Left ventricle myocardium superior (tissue), 1 donor: ENCODE measurements at regions not wholly inside any gene's neighbourhood (a gene's known extent, or its start where the extent isn't known, plus 50 kb on each side); places are given as distances from the start of the nearest gene placed in this dataset.
"Not testable (repeated sequence)": the region's sequence is repeated elsewhere in the genome, so short reads cannot be mapped to it uniquely, and the experiment has no call there.

Source experiments
- ATAC-seq: fragments of 200-7000 bp; cut with Tn5 transposase; one replicate; pipeline ENCODE4 v1.9.1; 2020; ENCODE audit warnings: mild to moderate bottlenecking, moderate library complexity
- DNase-seq: peaks from one replicate; pipeline ENCODE4 v3.0.0-alpha.2; 2020
- intact Hi-C: fragments of 100-400 bp; cut with micrococcal nuclease; formaldehyde crosslinking; loops from one replicate; pipeline ENCODE4 v1.11.0; 2022
- donor health status: DM: no; HTN: yes; CAD: no; lungs with severe emphysema.

GRCh38 chr11:133659538-133660201 is 127.4 kb upstream of the OPCML start:
- DNase-seq (no peak), ATAC-seq (no peak)
- intact Hi-C loops, result no loop called here

DNA sequence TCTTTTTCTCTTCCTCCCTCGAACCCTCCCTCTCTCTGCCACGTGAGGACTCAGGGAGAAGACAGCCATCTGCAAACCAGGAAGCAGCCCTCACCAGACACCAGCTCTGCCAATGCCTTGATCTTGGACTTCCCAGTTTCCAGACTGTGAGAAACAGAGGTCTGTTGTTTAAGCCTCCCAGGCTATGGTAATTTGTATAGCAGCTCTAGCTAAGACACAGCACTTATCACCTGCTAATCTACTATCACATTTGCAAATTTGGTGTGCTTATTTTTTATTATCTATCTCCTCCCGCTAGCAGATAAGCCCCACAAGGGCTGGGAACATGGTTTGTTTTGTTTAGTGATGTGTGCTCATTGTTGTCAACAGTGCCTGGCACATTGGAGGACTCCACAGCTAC is 124.8 kb upstream of the OPCML start:
- no peak for ATAC-seq
- DNase-seq, result no peak
- intact Hi-C loops, result no loop called here

- DNase-seq (no peak), ATAC-seq (no peak)
- intact Hi-C loops, result no loop called here
Measured at GRCh38 chr11:133656082-133656635, 123.9 kb upstream of the OPCML start.

DNA sequence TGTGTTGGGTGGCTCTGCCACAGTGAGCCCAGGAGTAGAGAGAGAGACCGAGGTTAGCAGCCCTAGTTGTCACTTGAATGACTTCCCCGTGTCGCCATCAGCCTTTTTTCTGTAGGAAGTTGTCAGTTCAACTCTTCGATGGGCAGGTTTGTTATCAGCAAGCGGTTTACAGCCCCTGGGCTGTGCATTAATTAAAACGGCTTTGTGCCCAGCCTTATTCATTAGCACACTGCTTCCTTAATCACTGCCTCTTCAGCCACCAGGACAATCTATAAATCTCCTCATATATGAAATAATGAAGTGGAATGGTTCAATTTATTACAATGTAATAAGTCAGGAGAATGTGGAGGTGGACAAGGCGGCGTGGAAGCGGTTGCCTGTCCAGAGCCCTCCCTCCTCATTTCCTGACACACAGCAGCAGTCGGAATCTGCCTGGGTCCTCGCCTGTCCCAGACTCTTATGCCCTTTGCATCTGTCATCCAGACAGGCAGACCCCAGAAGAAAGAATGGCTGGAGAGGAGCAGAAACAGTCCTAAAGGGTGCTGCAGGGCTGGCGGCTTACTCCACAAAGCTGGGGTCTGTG is 122.4 kb upstream of the OPCML start:
- ATAC-seq (no peak), DNase-seq (no peak)
- intact Hi-C loops, result no loop called here

DNA sequence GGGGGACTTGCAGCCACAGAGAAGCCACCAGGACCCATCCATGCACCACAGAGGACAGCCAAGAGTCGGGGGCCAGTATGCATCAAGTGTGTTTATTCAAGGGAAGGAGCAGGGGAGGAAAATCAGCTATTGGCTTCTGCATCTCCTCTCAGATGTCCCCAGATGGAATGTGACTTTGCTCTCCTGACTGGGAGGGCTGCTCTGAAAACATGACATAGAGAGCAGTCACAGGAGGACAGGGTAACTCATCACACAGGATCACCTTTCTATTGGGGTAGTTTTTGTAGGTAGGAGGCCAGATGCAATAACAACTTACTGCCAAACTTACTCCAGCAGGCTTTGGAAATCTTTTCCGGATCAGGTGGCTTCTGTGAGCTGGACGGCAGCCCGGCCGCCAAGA is 121.0 kb upstream of the OPCML start:
- DNase-seq (no peak), ATAC-seq (no peak)
- intact Hi-C loops, result no loop called here

DNA sequence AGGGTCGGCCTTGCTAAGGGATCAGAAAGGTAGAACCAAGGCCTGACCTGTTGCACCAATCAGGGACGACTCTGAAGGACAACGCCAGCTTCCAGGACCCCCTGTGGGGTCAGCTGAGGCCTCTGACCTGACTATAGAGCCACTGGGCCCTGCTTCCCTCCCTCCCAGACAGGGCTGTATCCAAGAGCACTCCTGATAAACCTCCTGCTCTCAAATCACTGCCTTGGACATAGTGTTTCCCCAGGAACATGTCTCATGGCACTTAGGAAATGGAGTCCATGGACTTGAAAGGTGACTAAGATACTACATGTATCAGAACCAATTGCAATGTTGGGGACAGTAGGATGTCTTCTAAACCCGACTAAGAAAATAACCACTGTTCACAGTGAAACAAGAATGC is 117.8 kb upstream of the OPCML start:
- peak; percentile 54 for ATAC-seq
- DNase-seq, result no peak
- intact Hi-C loops, result no loop called here

DNA sequence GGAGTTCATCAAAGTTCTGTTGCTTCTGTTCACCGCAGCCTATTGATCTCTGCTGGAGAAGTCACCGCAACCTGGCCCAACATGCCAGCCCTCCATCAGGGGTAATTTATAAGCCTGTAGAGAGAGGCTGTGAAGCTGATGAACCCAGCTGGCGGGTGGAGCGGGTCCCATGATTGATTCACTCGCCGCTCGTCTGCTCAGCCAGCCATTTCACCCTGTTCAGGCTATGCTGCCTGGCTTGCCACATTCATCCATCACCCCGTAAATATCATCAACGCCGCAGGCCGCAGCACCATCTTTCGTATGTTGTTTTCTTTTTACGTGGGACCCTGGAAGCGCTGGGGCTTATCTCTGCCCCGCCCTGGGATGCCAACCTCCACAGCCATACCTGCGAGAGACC is 116.7 kb upstream of the OPCML start:
- ATAC-seq, result no peak
- intact Hi-C loops, result no loop called here
- no peak for DNase-seq

GRCh38 chr11:133639408-133639807 is 107.1 kb upstream of the OPCML start:
- no peak for DNase-seq
- peak; percentile 80 for ATAC-seq
- intact Hi-C loops, result no loop called here

GRCh38 chr11:133638921-133639320 is 106.6 kb upstream of the OPCML start:
- no peak for DNase-seq
- intact Hi-C loops, result no loop called here
- ATAC-seq, result no peak

- intact Hi-C loops, result no loop called here
- no peak for ATAC-seq
- no peak for DNase-seq
Measured at GRCh38 chr11:133636711-133637355, 104.5 kb upstream of the OPCML start.

GRCh38 chr11:133635244-133635739 is 103.0 kb upstream of the OPCML start:
- DNase-seq (no peak), ATAC-seq (no peak)
- intact Hi-C loops, result no loop called here

- intact Hi-C loops, ATAC-seq, DNase-seq: not testable (repeated sequence)
Measured at GRCh38 chr11:133628371-133628770, 96.1 kb upstream of the OPCML start.

GRCh38 chr11:133621611-133622010 is 89.3 kb upstream of the OPCML start:
- no peak for ATAC-seq
- intact Hi-C loops, result no loop called here
- no peak for DNase-seq

GRCh38 chr11:133619973-133620372 is 87.7 kb upstream of the OPCML start:
- intact Hi-C loops, result no loop called here
- DNase-seq (no peak), ATAC-seq (peak; percentile 75)

GRCh38 chr11:133619397-133619796 is 87.1 kb upstream of the OPCML start:
- ATAC-seq (peak; percentile 45), DNase-seq (no peak)
- intact Hi-C loops, result no loop called here

- no peak for DNase-seq
- intact Hi-C loops, result no loop called here
- no peak for ATAC-seq
Measured at GRCh38 chr11:133618544-133618943, 86.2 kb upstream of the OPCML start.

- intact Hi-C loops, result no loop called here
- DNase-seq, result no peak
- ATAC-seq, result peak; percentile 19
Measured at GRCh38 chr11:133608496-133608895, 76.2 kb upstream of the OPCML start.

- no peak for DNase-seq
- intact Hi-C loops, result no loop called here
- no peak for ATAC-seq
Measured at GRCh38 chr11:133606124-133606523, 73.8 kb upstream of the OPCML start.

DNA sequence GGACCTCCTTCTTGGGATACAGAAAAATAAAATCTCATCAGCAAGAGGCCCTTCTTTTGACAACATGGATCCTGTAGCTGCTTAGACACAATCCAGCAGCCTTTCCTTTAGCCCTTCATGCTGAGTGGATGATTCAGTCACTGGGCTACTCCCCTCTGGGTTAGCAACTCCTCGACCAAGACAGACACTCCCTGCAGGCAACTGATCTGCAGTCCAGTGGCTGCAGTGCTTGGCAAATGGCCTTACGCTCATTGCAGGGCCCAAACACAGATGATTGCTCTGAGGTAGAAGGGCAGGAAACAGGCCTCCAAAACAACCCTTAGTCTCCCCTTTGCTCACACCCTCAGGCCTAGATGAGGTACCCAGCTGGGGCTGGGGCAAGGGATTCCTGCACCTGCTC is 73.2 kb upstream of the OPCML start:
- intact Hi-C loops, result no loop called here
- ATAC-seq, result no peak
- no peak for DNase-seq

DNA sequence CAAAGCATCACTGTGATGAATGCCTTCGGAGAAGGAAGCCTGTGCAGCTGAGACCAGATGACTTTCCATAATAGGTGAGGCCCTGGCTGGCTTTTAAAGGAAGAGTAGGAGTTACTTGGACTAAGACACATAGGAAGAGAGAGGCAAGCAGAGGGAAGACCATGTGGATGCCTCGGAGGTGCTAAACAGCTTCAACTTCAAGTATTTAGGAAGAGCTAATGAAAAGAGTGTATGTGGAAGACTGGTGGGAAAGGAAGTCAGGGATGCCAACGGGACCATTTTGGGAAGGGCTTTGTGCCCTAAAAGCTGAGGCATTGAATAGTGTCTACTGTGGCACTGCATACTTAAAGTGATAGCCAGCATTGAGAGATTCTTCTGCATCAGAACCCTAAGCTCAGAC is 69.3 kb upstream of the OPCML start:
- intact Hi-C loops, result no loop called here
- no peak for DNase-seq
- no peak for ATAC-seq
